Mucosa of descending colon (tissue), 3 donors: ENCODE measurements at regions not wholly inside any gene's neighbourhood (a gene's known extent, or its start where the extent isn't known, plus 50 kb on each side); places are given as distances from the start of the nearest gene placed in this dataset.

Experiments used
- ATAC-seq: fragments of 200-7000 bp; cut with Tn5 transposase; one replicate; pipeline ENCODE4 v1.9.1; 2020; ENCODE audit warnings: mild to moderate bottlenecking, moderate library complexity
- DNase-seq, 3 donors: peaks; one replicate each; pipeline ENCODE4 v3.0.0-alpha.2; 2020
- H3K36me3 ChIP-seq: fragments of 200-600 bp; one replicate; pipeline ENCODE4 v1.8.0; 2021; ENCODE audit warnings: low read depth, mild to moderate bottlenecking
- H3K4me1 ChIP-seq: fragments of 200-600 bp; one replicate; pipeline ENCODE4 v1.8.0; 2021; ENCODE audit warnings: low read depth, mild to moderate bottlenecking
- H3K4me3 ChIP-seq: fragments of 200-600 bp; one replicate; pipeline ENCODE4 v1.8.0; 2021; ENCODE audit warnings: mild to moderate bottlenecking
- H3K9me3 ChIP-seq: fragments of 200-600 bp; one replicate; pipeline ENCODE4 v1.8.0; 2021; ENCODE audit warnings: mild to moderate bottlenecking
- intact Hi-C, 2 donors: fragments of 100-400 bp; cut with DNase I in 1 of 2; cut with micrococcal nuclease in 1 of 2; formaldehyde crosslinking; loops; one replicate each; pipeline versions ENCODE4 v1.11.0 to v1.11.1; 2022; cut with DNase I, micrococcal nuclease
- TF ChIP-seq, protein P1 (sequence below): fragments of 200-600 bp; IDR thresholded peaks from one replicate; pipeline ENCODE4 v1.8.0; 2022; ENCODE audit warnings: antibody characterized with exemption, mild to moderate bottlenecking
- donor health status: DM: no; HTN: no; CAD: no; lungs with moderate emphysema.
- donor health status: DM: no; HTN: no; CAD: no.
- donor health status: DM: no; HTN: yes; CAD: no.

DNA sequence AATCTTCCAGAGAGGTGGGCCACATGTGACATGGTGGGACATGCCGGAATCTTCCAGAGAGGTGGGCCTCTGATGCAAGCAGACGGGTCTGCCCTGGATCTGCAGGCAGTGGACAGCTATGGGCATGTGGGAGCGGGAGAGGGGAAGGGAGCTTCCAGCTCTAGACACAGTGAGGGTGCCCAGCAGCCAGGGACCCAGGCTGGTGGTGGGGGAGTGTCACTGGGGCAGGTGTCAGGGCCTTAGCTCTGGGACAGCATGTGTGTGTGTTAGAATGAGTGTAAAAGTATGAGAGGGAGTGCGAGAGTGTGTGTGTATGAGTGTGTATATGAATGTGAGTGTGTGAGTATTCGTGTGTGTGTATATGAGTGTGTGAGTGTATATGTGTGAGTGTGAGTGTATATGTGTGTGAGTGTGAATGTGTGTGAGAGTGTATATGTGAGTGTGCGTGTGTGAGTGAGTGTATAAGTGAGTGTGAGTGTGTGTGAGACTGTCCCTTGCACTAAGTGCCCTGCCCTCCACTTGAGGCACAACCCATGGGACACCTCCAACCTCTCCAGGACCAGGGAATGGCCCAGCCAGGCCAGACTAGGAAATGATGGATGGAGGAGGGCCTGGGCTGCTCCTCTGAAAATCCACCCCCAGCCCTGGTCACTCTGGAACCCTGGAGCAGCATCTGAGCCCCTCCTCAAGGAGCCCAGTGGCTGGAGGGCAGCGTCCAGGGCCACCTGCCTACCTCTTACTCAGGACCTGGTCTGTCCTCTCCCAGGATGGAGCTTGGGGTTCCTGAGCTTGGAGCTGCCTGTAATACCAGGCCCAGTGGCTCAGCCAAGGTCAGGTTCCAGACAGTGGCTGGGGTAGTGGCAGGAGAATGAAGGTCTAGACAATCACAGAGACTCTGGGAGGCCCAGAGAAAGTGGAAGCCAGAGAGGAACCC, 122.2 kb downstream of the C9orf50 start:
- ATAC-seq = no peak
- H3K9me3 ChIP-seq = no peaks in the 10 kb centered on the region
- H3K36me3 ChIP-seq = no peaks in the 10 kb centered on the region
- TF ChIP-seq, protein P1, sequence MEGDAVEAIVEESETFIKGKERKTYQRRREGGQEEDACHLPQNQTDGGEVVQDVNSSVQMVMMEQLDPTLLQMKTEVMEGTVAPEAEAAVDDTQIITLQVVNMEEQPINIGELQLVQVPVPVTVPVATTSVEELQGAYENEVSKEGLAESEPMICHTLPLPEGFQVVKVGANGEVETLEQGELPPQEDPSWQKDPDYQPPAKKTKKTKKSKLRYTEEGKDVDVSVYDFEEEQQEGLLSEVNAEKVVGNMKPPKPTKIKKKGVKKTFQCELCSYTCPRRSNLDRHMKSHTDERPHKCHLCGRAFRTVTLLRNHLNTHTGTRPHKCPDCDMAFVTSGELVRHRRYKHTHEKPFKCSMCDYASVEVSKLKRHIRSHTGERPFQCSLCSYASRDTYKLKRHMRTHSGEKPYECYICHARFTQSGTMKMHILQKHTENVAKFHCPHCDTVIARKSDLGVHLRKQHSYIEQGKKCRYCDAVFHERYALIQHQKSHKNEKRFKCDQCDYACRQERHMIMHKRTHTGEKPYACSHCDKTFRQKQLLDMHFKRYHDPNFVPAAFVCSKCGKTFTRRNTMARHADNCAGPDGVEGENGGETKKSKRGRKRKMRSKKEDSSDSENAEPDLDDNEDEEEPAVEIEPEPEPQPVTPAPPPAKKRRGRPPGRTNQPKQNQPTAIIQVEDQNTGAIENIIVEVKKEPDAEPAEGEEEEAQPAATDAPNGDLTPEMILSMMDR = no peak
- no peak overlapping the region for H3K4me3 ChIP-seq
- peaks cover 25% of the 10 kb centered on the region for H3K4me1 ChIP-seq
- no peak for DNase-seq
- intact Hi-C loops = no loop called here

DNA sequence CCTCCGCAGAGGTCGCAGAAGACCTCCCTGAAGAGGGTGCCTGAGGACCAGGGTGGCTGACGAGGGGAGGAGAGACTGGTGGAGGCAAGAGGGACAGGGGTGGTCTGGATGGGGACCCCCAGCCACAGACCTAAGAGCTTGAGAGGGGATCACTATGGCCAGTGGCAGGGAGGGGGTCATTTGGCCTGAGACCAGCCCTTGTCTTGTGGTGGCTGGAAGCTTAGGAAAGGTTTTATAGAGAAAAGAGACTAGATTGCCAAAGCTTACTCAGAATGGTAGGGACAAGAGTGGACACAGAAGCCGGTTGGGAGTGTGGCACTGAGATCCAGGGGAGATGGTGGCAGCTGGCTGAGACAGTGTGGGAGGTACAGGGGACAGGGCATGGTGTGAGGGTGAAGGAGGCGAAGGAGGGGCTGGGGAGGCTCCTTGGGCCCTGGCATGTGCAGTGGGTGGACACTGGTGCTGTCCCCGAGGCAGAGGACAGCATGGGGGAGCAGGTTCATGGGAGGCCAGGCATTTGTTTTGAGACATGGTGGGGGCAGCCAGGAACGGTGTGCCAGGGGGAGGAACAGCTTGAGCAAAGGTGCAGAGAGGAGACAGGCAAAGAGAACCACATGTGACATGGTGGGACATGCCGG, 123.0 kb downstream of the C9orf50 start:
- ATAC-seq = no peak
- no peak for DNase-seq
- Histone ChIP-seq H3K4me3 (no peak overlapping the region), H3K4me1 (peaks cover 32% of the 10 kb centered on the region), H3K9me3 (no peaks in the 10 kb centered on the region), H3K36me3 (no peaks in the 10 kb centered on the region)
- intact Hi-C loops = no loop called here
- TF ChIP-seq, protein P1 = no peak

DNA sequence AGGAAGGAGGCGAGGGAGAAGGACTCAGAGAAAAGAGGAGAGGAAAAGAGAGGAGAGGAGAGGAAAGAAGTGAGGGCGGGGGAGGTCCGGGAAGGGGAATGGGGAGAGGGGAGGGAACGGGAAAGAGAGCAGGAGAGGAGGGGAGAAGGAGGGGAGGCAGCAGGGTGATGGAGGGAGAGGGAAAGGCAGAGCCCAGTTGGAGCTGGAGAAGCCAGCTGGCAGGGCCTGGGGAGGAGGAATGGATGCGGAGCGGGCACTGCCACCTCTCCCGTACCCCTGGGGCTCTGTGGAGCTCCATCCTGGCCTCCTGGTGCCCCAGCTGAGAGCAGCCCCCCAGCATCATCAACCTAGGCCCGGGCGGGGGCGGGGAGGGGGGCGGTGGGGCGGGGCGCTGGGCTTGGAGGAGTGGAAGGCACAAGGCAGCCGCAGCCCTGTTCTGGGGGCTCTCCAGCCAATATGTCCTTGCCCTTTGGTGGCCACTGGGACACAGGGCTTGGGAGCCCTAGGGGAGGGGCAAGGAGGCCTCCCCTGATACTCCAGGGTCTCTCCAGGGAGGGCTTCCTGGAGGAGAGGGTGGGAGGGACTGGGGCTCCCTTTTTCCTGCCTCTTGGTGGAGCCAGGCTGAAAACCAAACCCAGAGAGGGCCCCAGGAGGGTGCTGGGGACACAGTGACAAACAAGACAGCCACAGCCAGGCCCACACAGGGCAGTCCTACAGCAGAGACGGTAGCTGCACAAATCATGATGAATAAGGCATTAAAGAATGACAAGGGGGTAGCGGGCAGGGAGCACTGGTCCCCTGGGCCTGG, 123.7 kb downstream of the C9orf50 start:
- TF ChIP-seq, protein P1 = no peak
- ATAC-seq (no peak), DNase-seq (peak in 2 of 3 donors; percentile 31 to 57)
- intact Hi-C loops = no loop called here
- H3K36me3 ChIP-seq = no peaks in the 10 kb centered on the region
- H3K4me3 ChIP-seq = peak overlapping the region; percentile 27
- H3K4me1 ChIP-seq = peaks cover 32% of the 10 kb centered on the region
- H3K9me3 ChIP-seq = no peaks in the 10 kb centered on the region

DNA sequence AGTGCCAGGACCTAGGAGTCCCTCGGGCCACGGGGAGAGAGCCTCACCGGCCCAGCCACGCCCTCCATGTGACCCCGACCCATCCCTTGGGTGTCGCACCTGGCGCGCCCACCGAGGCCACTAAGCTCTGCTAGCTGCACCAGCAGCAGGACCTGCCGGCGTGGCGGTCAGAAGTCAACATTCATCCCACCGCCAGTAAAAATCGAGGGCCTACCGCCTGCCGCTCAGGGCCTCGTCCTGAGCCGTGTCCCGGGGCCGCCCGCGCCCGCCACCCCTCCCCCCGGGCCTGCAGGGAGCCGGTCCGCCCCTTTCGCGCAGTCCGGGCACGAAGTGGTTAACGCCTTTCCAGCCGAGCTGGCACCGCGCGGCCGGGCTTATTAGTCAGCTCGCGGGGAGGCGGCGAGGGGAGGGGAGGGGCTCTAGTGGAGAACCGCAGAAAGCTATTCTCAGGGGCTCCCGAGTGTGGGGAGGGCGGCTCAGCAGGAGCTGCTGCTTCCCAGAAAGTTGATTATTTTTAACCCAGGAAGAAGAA, 124.4 kb downstream of the C9orf50 start:
- Histone ChIP-seq H3K9me3 (no peaks in the 10 kb centered on the region), H3K36me3 (no peaks in the 10 kb centered on the region), H3K4me1 (peaks cover 34% of the 10 kb centered on the region), H3K4me3 (peak overlapping the region; percentile 27)
- ATAC-seq = peak; percentile 61
- DNase-seq = peak; percentile 90 to 93 (median 93)
- intact Hi-C loops = no loop called here
- TF ChIP-seq, protein P1 = no peak
